K562 (cell line): ENCODE measurements at regions not wholly inside any gene's neighbourhood (a gene's known extent, or its start where the extent isn't known, plus 50 kb on each side); places are given as distances from the start of the nearest gene placed in this dataset.

Experiments used
- CBFA2T2 ChIP-seq: fragments of 450-650 bp; conservative IDR thresholded peaks from 2 replicates; pipeline ENCODE4 v1.6.1; 2017; ENCODE audit warnings: mild to moderate bottlenecking
- CTBP1 ChIP-seq: fragments of 450-650 bp; IDR thresholded peaks from 2 replicates; pipeline ENCODE4 v1.6.1; 2016; ENCODE audit warnings: borderline replicate concordance
- CTCF ChIP-seq, 3 experiments: IDR thresholded peaks in 2 of 3; conservative IDR thresholded peaks in 1 of 3; 2 replicates each; pipeline ENCODE4 v1.5.1; 2011 to 2012; ENCODE audit warnings: low read length in 3 of 3, mild to moderate bottlenecking in 3 of 3, control low read depth in 2 of 3, improper control_type of control experiment in 1 of 3, inconsistent platforms in 1 of 3, low read depth in 1 of 3, mixed read lengths in 1 of 3, moderate library complexity in 1 of 3; ENCODE audit not compliant: insufficient read depth in 2 of 3
- ELF1 ChIP-seq: fragments of 200-800 bp; sonication (Bioruptor generic); IDR thresholded peaks from 2 replicates; pipeline ENCODE4 v1.6.1; 2016; ENCODE audit warnings: missing genetic modification characterization, missing compliant biosample characterization
- HDAC8 ChIP-seq: fragments of 450-650 bp; IDR thresholded peaks from 2 replicates; pipeline ENCODE4 v1.6.1; 2016; ENCODE audit warnings: mild to moderate bottlenecking, missing genetic modification characterization, moderate library complexity, missing compliant biosample characterization
- ILK ChIP-seq: fragments of 450-650 bp; IDR thresholded peaks from 2 replicates; pipeline ENCODE4 v1.6.1; 2016; ENCODE audit warnings: missing genetic modification characterization, low read depth, mild to moderate bottlenecking, missing compliant biosample characterization, moderate library complexity, borderline replicate concordance
- KHSRP ChIP-seq: fragments of 450-650 bp; IDR thresholded peaks from 2 replicates; pipeline ENCODE4 v1.6.1; 2017
- KLF1 ChIP-seq: fragments of 450-650 bp; IDR thresholded peaks from 2 replicates; pipeline ENCODE4 v1.6.1; 2016; ENCODE audit warnings: missing genetic modification characterization, missing compliant biosample characterization
- LARP7 ChIP-seq: fragments of 450-650 bp; IDR thresholded peaks from 2 replicates; pipeline ENCODE4 v1.6.1; 2016
- LCOR ChIP-seq: sonication (generic); formaldehyde crosslinking; IDR thresholded peaks from 2 replicates; pipeline ENCODE4 v1.8.0; 2022; ENCODE audit warnings: mild to moderate bottlenecking, missing genetic modification reagents
- LEF1 ChIP-seq: fragments of 450-650 bp; IDR thresholded peaks from 2 replicates; pipeline ENCODE4 v1.6.1; 2016; ENCODE audit warnings: mild to moderate bottlenecking
- PTRF ChIP-seq: fragments of 450-650 bp; IDR thresholded peaks from 2 replicates; pipeline ENCODE4 v1.6.1; 2016; ENCODE audit warnings: mild to moderate bottlenecking, missing genetic modification characterization, missing compliant biosample characterization
- SMARCC2 ChIP-seq: fragments of 450-650 bp; IDR thresholded peaks from 2 replicates; pipeline ENCODE4 v1.6.1; 2017; ENCODE audit warnings: antibody characterized with exemption, moderate library complexity, mild to moderate bottlenecking, low read depth
- TRIM24 ChIP-seq, 2 experiments: fragments of 450-650 bp; IDR thresholded peaks; 2 replicates each; pipeline ENCODE4 v1.6.1; 2016
- ZNF217 ChIP-seq: sonication (generic); formaldehyde crosslinking; IDR thresholded peaks from 2 replicates; pipeline ENCODE4 v1.8.0; 2022; ENCODE audit warnings: mild to moderate bottlenecking, missing genetic modification reagents
- ZNF76 ChIP-seq: fragments of 250-450 bp; sonication (Bioruptor Pico); IDR thresholded peaks from 2 replicates; pipeline ENCODE4 v1.4.0; 2020; ENCODE audit warnings: mild to moderate bottlenecking, moderate library complexity, borderline replicate concordance
- TF ChIP-seq, protein P1 (sequence below): fragments of 450-650 bp; IDR thresholded peaks from 2 replicates; pipeline ENCODE4 v1.6.1; 2016; ENCODE audit warnings: borderline replicate concordance
- TF ChIP-seq, protein P2 (sequence below): sonication (generic); formaldehyde crosslinking; IDR thresholded peaks from 2 replicates; pipeline ENCODE4 v1.5.0; 2020; ENCODE audit warnings: missing genetic modification reagents
- TF ChIP-seq, protein P3 (sequence below): sonication (generic); formaldehyde crosslinking; IDR thresholded peaks from 2 replicates; pipeline ENCODE4 v1.8.0; 2023; ENCODE audit warnings: mild to moderate bottlenecking, missing genetic modification reagents

DNA sequence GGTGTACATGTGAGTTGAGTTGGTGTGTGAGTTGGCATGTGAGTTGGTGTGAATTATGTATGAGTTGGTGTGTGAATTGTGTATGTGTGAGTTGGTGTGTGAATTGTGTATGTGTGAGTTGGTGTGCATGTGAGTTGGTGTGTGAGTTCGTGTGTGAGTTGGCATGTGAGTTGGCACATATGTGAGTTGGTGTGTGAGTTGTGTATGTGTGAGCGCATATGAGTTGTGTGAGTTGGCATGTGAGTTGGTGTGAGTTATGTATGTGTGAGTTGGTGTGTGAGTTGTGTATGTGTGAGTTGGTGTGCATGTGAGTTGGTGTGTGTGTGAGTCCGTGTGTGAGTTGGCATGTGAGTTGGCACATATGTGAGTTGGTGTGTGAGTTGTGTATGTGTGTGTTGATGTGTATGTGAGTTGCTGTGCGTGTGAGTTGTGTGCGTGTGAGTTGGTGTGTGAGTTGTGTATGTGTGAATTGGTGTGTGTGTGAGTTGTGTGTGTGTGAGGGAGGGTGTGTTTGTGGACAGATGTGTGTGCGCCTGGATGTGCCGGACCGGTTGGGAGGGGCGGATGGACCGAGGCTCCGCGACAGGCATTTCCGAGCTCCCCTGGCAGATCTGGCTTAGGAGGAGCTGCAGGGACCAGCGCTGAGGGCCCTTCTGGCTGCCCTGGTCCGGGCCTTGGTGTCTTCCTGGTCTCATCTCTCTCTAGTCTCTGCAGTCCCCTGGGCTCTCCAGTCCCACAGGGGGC, 162.5 kb upstream of the IER5L start (continued):
- TF ChIP-seq LCOR (no peak), ZNF76 (CRISPR knock-in tag) (no peak), CTBP1 (no peak), LEF1 (no peak), CTCF (IDR thresholded peaks at IDR 0.05 in 2 of 3, conservative IDR thresholded peaks at IDR 0.05 in 1 of 3; ENCODE audit: insufficient read depth in 2 of 3, low read depth in 1 of 3, low read length in 3 of 3) (no peak), KLF1 (peak; percentile 25; the same call in 1 of the 2 replicates), PTRF (tag) (no peak), SMARCC2 (no peak), KHSRP (no peak), CBFA2T2 (no peak), TRIM24 (IDR thresholded peaks at IDR 0.05) (0 out of 4 replicates have a peak, but pooled peaks of 1 of the 2 experiments have one; percentile 10), ZNF217 (no peak), HDAC8 (no peak), ELF1 (tag) (no peak), ILK (no peak), LARP7 (peak; percentile 82; the same call in 1 of the 2 replicates)
- TF ChIP-seq, protein P1, sequence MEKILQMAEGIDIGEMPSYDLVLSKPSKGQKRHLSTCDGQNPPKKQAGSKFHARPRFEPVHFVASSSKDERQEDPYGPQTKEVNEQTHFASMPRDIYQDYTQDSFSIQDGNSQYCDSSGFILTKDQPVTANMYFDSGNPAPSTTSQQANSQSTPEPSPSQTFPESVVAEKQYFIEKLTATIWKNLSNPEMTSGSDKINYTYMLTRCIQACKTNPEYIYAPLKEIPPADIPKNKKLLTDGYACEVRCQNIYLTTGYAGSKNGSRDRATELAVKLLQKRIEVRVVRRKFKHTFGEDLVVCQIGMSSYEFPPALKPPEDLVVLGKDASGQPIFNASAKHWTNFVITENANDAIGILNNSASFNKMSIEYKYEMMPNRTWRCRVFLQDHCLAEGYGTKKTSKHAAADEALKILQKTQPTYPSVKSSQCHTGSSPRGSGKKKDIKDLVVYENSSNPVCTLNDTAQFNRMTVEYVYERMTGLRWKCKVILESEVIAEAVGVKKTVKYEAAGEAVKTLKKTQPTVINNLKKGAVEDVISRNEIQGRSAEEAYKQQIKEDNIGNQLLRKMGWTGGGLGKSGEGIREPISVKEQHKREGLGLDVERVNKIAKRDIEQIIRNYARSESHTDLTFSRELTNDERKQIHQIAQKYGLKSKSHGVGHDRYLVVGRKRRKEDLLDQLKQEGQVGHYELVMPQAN = peak; percentile 66
- TF ChIP-seq, protein P2, sequence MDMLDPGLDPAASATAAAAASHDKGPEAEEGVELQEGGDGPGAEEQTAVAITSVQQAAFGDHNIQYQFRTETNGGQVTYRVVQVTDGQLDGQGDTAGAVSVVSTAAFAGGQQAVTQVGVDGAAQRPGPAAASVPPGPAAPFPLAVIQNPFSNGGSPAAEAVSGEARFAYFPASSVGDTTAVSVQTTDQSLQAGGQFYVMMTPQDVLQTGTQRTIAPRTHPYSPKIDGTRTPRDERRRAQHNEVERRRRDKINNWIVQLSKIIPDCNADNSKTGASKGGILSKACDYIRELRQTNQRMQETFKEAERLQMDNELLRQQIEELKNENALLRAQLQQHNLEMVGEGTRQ = no peak
- TF ChIP-seq, protein P3, sequence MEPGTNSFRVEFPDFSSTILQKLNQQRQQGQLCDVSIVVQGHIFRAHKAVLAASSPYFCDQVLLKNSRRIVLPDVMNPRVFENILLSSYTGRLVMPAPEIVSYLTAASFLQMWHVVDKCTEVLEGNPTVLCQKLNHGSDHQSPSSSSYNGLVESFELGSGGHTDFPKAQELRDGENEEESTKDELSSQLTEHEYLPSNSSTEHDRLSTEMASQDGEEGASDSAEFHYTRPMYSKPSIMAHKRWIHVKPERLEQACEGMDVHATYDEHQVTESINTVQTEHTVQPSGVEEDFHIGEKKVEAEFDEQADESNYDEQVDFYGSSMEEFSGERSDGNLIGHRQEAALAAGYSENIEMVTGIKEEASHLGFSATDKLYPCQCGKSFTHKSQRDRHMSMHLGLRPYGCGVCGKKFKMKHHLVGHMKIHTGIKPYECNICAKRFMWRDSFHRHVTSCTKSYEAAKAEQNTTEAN (CRISPR knock-in tag) = 0 out of 2 replicates have a peak, but pooled peaks have one; percentile 73
